HS-27A (cell line): ENCODE measurements at regions not wholly inside any gene's neighbourhood (a gene's known extent, or its start where the extent isn't known, plus 50 kb on each side); places are given as distances from the start of the nearest gene placed in this dataset.
"Not testable (repeated sequence)": the region's sequence is repeated elsewhere in the genome, so short reads cannot be mapped to it uniquely, and the experiment has no call there.

Experiments used
- DNase-seq: peaks from one replicate; pipeline ENCODE4 v3.0.0-alpha.2; 2012; ENCODE audit warnings: low read depth, missing footprints

- not testable (repeated sequence) for DNase-seq
Measured at GRCh38 chr20:29883514-29884219, 1373.8 kb upstream of the DEFB115 start.

- not testable (repeated sequence) for DNase-seq
Measured at GRCh38 chr20:29884322-29884721, 1373.1 kb upstream of the DEFB115 start.

- DNase-seq: not testable (repeated sequence)
Measured at GRCh38 chr20:29885282-29886185, 1371.9 kb upstream of the DEFB115 start.

- DNase-seq: not testable (repeated sequence)
Measured at GRCh38 chr20:29891555-29891954, 1365.9 kb upstream of the DEFB115 start.
